LHCN-M2 (cell line): ENCODE measurements at regions not wholly inside any gene's neighbourhood (a gene's known extent, or its start where the extent isn't known, plus 50 kb on each side); places are given as distances from the start of the nearest gene placed in this dataset.

Experiments used
- DNase-seq: peaks from one replicate; pipeline ENCODE4 v3.0.0-alpha.2; 2012; ENCODE audit warnings: low read depth

DNA sequence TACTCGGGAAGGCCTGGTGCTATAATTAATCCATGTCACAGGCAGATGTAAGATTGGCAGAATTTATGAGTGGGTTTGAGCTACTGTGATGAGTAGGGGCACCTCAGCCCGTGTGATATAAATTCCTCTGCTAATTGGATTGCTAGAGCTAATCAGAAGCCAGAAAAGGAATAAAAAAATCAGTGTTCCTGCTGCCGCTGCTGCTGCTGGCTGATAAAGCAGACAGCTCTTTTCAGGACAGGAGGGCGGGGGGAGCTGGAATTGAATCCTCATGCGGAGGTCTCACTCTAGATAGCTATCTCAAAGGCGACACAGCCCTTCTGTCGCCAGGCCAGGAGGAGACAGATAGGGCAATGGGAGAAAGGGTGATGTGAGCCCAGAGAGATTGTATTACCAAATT is 182.7 kb upstream of the ZFHX3 start:
- no peak for DNase-seq

- peak; percentile 66 for DNase-seq
These were observed 180.7 kb upstream of the ZFHX3 start for GRCh38 chr16:73228649-73229048.

DNA sequence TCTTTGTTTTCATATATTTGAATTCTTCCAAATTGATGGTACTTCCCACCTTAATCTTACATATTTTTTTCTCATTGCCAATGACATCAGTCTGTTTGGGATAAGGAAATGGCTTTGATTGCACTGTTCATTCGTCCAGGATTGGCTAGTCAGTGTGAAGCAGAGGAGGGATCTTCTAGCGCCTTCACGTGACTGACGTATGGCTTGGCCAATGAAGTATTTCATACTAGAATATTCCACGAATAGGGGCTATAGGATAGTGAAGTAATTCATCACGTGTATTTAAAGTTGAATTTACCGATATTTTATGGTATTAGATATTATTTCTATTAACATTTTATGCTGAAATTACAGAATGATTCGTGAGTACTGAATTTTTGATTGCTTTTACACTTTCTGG is 178.7 kb upstream of the ZFHX3 start:
- DNase-seq: no peak

DNA sequence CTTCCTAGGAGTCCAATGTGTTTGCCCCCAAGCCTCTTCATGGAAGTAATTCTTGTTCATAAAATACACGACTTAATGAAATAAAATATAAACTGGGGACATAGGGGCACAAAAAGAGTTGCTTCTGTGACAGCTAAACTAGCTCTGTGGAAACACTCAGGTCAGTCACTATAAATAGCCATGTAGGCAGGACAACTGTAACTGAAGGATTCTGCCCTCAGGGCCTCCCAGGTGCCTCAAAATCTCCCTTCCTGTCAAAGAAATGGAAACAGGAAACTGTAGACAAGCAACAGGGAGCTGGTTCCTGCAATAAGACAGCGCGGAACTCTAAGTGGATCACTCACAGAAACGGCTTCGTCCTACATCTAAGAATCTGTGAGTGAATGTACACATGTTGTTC is 178.1 kb upstream of the ZFHX3 start:
- DNase-seq: no peak

- DNase-seq: no peak
These were observed 172.9 kb upstream of the ZFHX3 start for GRCh38 chr16:73220836-73221235.

- DNase-seq: no peak
These were observed 171.2 kb upstream of the ZFHX3 start for GRCh38 chr16:73219176-73219575.

DNA sequence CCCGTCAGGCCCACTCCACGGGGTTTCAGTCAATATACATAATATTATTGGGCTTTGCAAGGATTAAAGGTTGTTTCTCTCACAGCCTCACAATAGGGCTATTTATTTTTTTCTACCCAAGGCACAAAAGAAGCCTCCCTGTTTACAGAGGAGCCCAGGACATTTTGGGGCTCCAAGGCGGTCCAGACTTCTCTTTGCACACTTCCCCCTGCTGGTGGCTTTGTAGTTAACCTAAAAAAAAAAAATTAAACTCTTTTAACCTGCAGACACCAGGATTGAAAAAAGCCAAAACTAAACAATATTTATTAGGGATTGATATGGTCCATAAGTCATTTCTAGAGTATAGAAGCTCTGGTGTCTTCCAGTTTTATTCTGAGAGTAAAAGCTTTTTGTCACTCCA is 169.7 kb upstream of the ZFHX3 start:
- no peak for DNase-seq

DNA sequence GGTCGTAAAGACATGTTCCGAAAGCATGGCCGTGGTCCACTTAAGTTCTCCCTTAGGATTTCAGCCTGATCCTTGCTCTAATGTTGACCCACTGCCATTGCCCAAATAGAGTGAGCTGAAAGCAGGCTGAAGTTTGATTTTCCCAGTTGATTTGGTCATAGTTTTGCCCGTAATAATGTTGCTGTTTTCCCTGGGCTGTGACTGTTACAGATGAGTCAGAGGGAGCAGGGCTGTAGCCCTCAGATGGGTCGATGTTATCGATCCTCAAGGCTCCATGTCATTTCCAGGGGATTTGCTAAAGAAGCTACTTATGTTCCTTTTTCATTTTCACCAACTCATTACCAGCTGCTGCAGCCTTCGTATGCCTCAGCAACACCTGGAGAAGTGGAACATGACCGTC is 169.0 kb upstream of the ZFHX3 start:
- no peak for DNase-seq

DNA sequence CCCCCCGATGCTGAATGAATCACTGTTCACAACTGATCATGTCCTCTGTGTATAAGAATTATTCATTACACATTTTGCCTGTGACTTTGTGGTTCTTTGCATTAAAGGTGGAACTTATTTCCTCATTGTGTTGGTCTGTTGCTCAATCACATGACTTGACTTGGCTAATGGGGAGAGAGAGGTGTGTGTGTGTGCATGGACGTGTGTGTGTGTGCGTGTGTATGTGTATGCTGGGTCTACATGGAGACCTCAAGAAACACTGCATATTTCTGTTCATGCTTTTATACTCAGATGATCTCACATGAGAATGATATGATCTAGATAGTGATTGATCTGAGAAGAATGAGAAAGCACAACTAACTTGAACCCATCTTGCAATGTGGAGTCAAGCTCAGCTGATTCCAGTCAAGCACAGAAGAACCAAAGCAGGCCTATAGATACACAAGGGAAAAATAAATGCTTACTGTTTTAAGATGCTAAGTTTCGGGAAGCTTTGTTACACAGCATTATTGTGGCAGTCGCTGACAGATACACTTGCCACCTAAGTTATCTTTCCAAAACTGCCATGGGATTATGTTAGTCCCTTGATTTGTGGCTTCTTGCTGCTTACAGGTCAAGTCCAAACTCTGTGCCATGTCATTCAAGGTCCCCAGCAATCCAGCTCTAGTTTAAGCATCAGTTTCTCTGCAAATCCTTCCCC is 167.9 kb upstream of the ZFHX3 start:
- DNase-seq: no peak

DNA sequence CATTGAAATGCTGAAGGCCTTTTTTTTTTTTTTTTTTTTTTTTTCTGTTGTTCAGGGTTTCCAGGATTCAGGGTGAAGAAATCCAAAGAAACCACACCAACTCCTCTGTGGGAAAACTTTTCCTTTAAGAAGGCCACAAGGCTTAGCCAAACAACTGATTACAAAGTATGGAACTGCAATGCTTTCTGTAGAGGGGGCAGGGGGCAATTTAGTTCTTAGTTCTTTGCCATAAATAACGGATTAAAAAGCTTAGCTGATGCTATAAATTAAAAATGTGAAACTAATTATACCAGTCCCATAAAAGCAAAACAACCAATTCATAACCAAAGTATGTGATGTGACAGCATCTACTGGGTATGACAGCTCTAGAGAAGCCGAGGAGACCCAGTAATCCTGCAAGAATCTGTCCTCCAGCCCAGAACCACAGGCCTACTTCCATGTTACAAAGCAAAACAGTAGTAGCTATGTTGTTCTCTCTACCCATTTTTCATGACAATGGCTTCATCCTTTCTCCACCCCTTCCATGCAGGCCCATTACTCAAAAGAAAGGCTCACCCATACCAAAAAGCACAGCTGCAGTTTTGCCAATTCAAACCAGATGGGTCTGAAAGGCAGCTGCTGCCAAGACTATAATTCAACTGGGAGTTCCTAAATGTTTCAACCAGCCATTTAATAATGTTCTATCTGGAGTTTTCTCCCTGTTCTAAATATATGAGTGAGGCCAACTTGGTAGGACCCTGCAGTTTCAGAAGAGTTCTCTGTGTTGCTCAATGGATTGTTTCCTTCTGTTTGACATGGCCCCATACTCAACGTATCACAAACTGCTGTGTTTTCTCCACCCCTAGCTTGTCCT is 167.1 kb upstream of the ZFHX3 start:
- peak; percentile 58 for DNase-seq

GRCh38 chr16:73213732-73214455 is 166.0 kb upstream of the ZFHX3 start:
- DNase-seq: no peak

DNA sequence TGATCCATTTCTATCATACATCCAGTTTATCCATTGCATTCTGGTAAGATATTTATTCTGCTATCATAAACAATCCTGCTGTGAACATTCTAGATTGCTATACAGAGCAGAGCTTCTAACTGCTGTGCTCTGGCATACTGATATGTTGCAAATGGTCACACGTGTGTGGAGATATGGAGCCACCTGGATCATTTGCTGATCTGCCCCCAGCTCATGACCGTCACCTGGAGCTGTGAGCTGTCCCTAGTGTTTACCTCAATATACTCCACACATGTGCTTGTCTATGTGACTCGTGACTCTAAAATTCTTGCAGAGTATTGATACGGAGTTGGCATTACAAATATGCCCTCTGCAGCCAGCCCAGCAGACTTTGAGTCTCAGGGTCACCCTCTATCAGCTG is 164.5 kb upstream of the ZFHX3 start:
- no peak for DNase-seq

GRCh38 chr16:73210686-73211085 is 162.8 kb upstream of the ZFHX3 start:
- DNase-seq: no peak

- DNase-seq: no peak
These were observed 162.2 kb upstream of the ZFHX3 start for GRCh38 chr16:73210084-73210483.

GRCh38 chr16:73209190-73209589 is 161.3 kb upstream of the ZFHX3 start:
- no peak for DNase-seq

- DNase-seq: no peak
These were observed 158.3 kb upstream of the ZFHX3 start for GRCh38 chr16:73206151-73206707.

GRCh38 chr16:73205153-73205886 is 157.4 kb upstream of the ZFHX3 start:
- no peak for DNase-seq

GRCh38 chr16:73204359-73205152 is 156.6 kb upstream of the ZFHX3 start:
- DNase-seq: no peak

DNA sequence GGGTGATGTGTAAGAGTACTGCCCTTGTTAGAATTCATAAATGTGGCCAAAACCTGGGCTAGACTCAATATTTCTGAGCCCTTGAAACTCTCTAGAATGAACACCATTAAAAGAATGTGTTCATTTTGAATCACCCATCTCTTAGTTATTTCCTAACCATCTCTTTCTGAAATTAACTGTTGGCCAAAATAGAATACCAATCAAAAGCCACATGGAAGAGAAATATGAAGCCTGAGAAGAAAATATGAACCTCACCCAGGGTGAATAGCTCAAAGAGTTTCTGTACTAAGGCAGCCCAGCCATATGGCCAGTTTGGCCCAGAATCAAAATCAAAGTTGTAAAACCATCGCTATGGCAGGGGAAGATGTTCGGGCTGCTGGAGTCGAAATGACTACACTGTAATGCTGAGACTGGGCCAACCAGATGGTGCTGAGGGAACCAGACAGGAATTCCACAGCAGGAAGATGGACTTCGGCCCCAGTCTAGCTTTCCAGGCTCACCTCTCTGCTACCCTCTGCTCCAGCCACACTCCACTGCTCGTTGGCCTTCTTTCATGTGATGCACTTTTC is 154.3 kb upstream of the ZFHX3 start:
- peak; percentile 70 for DNase-seq

DNA sequence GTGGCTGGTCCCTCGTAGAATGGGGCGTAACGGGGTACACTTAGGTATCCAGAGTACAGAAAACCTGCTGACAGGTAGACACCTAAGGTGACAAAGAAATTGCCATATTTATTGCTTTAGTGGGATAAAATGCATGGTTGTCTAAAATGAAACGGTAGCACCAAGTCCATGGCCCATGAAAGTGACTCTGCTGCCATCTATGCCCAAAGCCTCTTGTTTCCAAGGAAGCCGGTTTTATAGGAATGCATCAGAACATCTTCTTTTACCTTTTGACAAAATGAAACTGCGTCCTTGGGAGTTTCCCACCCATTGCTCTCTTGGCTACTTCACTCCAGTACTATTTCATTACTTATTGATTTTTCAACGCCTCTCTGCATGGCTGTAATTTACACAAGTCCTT is 151.3 kb upstream of the ZFHX3 start:
- DNase-seq: no peak
